ENCODE measurements at regions not wholly inside any gene's neighbourhood (a gene's known extent, or its start where the extent isn't known, plus 50 kb on each side); places are given as distances from the start of the nearest gene placed in this dataset.
"Not testable (repeated sequence)": the region's sequence is repeated elsewhere in the genome, so short reads cannot be mapped to it uniquely, and the experiment has no call there.

- DNase-seq (ENCODE audit: low read depth), result no peak
Observed at GRCh38 chr3:13248640-13249039, 171.5 kb downstream of the NUP210 start.

GRCh38 chr3:13245615-13245978, 172.4 kb upstream of the IQSEC1 start:
- DNase-seq (ENCODE audit: low read depth), result no peak

GRCh38 chr3:13243586-13243985, 170.4 kb upstream of the IQSEC1 start:
- DNase-seq (ENCODE audit: low read depth), result no peak

GRCh38 chr3:13242364-13242737, 169.1 kb upstream of the IQSEC1 start:
- no peak for DNase-seq (ENCODE audit: low read depth)

- no peak for DNase-seq (ENCODE audit: low read depth)
Observed at GRCh38 chr3:13241621-13242363, 168.6 kb upstream of the IQSEC1 start.

GRCh38 chr3:13240928-13241618, 167.8 kb upstream of the IQSEC1 start:
- DNase-seq (ENCODE audit: low read depth), result no peak

GRCh38 chr3:13239467-13239760, 166.2 kb upstream of the IQSEC1 start:
- DNase-seq (ENCODE audit: low read depth), result no peak

- no peak for DNase-seq (ENCODE audit: low read depth)
Observed at GRCh38 chr3:13238687-13239466, 165.6 kb upstream of the IQSEC1 start.

- no peak for DNase-seq (ENCODE audit: low read depth)
Observed at GRCh38 chr3:13237776-13238490, 164.7 kb upstream of the IQSEC1 start.

GRCh38 chr3:13236557-13237173, 163.4 kb upstream of the IQSEC1 start:
- DNase-seq (ENCODE audit: low read depth), result no peak

GRCh38 chr3:13235897-13236296, 162.7 kb upstream of the IQSEC1 start:
- DNase-seq (ENCODE audit: low read depth), result no peak

GRCh38 chr3:13235079-13235478, 161.8 kb upstream of the IQSEC1 start:
- DNase-seq (ENCODE audit: low read depth), result no peak

GRCh38 chr3:13234666-13235065, 161.4 kb upstream of the IQSEC1 start:
- no peak for DNase-seq (ENCODE audit: low read depth)

- DNase-seq (ENCODE audit: low read depth), result no peak
Observed at GRCh38 chr3:13233487-13234485, 160.6 kb upstream of the IQSEC1 start.

GRCh38 chr3:13231781-13232666, 158.8 kb upstream of the IQSEC1 start:
- DNase-seq (ENCODE audit: low read depth), result peak; percentile 5

- peak; percentile 26 for DNase-seq (ENCODE audit: low read depth)
Observed at GRCh38 chr3:13229273-13229949, 156.2 kb upstream of the IQSEC1 start.

GRCh38 chr3:13228584-13228983, 155.4 kb upstream of the IQSEC1 start:
- DNase-seq (ENCODE audit: low read depth), result no peak

- DNase-seq (ENCODE audit: low read depth), result not testable (repeated sequence)
Observed at GRCh38 chr3:13228169-13228568, 154.9 kb upstream of the IQSEC1 start.

Measured in RPMI7951 (cell line).